ENCODE measurements at regions not wholly inside any gene's neighbourhood (a gene's known extent, or its start where the extent isn't known, plus 50 kb on each side); places are given as distances from the start of the nearest gene placed in this dataset.

- peaks cover 27% of the 10 kb centered on the region for H3K9me3 ChIP-seq
- no peak overlapping the region for H3K4me3 ChIP-seq
- DNase-seq (ENCODE audit: low read depth in 1 of 2, low spot score in 1 of 2), result no peak
- no peak for ATAC-seq
- TF ChIP-seq NPAS2 (CRISPR knock-in tag; IDR thresholded peaks at IDR 0.05; ENCODE audit: borderline replicate concordance), result no peak
- no peak for TF ChIP-seq BCL3 (IDR thresholded peaks at IDR 0.05)
- no peak for TF ChIP-seq HEYL (CRISPR knock-in tag; IDR thresholded peaks at IDR 0.05)
- TF ChIP-seq, protein P1, sequence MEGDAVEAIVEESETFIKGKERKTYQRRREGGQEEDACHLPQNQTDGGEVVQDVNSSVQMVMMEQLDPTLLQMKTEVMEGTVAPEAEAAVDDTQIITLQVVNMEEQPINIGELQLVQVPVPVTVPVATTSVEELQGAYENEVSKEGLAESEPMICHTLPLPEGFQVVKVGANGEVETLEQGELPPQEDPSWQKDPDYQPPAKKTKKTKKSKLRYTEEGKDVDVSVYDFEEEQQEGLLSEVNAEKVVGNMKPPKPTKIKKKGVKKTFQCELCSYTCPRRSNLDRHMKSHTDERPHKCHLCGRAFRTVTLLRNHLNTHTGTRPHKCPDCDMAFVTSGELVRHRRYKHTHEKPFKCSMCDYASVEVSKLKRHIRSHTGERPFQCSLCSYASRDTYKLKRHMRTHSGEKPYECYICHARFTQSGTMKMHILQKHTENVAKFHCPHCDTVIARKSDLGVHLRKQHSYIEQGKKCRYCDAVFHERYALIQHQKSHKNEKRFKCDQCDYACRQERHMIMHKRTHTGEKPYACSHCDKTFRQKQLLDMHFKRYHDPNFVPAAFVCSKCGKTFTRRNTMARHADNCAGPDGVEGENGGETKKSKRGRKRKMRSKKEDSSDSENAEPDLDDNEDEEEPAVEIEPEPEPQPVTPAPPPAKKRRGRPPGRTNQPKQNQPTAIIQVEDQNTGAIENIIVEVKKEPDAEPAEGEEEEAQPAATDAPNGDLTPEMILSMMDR (IDR thresholded peaks at IDR 0.05), result no peak
- TF ChIP-seq, protein P2, sequence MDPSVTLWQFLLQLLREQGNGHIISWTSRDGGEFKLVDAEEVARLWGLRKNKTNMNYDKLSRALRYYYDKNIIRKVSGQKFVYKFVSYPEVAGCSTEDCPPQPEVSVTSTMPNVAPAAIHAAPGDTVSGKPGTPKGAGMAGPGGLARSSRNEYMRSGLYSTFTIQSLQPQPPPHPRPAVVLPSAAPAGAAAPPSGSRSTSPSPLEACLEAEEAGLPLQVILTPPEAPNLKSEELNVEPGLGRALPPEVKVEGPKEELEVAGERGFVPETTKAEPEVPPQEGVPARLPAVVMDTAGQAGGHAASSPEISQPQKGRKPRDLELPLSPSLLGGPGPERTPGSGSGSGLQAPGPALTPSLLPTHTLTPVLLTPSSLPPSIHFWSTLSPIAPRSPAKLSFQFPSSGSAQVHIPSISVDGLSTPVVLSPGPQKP (IDR thresholded peaks at IDR 0.05; ENCODE audit: low read depth, low read length), result no peak
- TF ChIP-seq RCOR1 (IDR thresholded peaks at IDR 0.05; ENCODE audit: low read depth, low read length), result no peak
- TF ChIP-seq EHMT2 (IDR thresholded peaks at IDR 0.05; ENCODE audit: low read depth), result no peak
- TF ChIP-seq JUN (IDR thresholded peaks at IDR 0.05), result no peak
- no peak for TF ChIP-seq HOXB5 (CRISPR knock-in tag; IDR thresholded peaks at IDR 0.05)
- no peak for TF ChIP-seq E2F6 (IDR thresholded peaks at IDR 0.05; ENCODE audit: borderline replicate concordance, low read depth)
- TF ChIP-seq CHD4 (IDR thresholded peaks at IDR 0.05; ENCODE audit: borderline replicate concordance), result no peak
- no peak for TF ChIP-seq HOXB13 (CRISPR knock-in tag; IDR thresholded peaks at IDR 0.05; ENCODE audit: low read depth)
- no peak for TF ChIP-seq HMGXB4 (CRISPR knock-in tag; IDR thresholded peaks at IDR 0.05; ENCODE audit: borderline replicate concordance)
- no peak for TF ChIP-seq FOSB (CRISPR knock-in tag; IDR thresholded peaks at IDR 0.05)
- no peak for TF ChIP-seq RARB (CRISPR knock-in tag; IDR thresholded peaks at IDR 0.05)
- TF ChIP-seq NR3C1 (IDR thresholded peaks at IDR 0.05), result no peak
- no peak overlapping the region for H3K4me2 ChIP-seq
- WGBS (ENCODE audit: missing lambda C conversion rate), result 0% methylated on average over 2 of the region's 2 CpGs
- CTCF ChIA-PET, result interaction anchor here (1.3 kb wide), 1 partner anchor 103 kb away, joined by 4 read pairs; no protein-coding TSS in a partner anchor
- no peaks in the 10 kb centered on the region for H3K4me1 ChIP-seq
- FAIRE-seq, result no peak
- no peak overlapping the region for H3K27ac ChIP-seq
- POLR2A ChIA-PET, result no interaction called here
Observed at GRCh38 chr20:63079971-63080370, 73.2 kb upstream of the BHLHE23 start.

GRCh38 chr20:63077705-63078104 is 70.9 kb upstream of the BHLHE23 start:
- no peak overlapping the region for H3K4me3 ChIP-seq
- CTCF ChIA-PET, result no interaction called here

More at GRCh38 chr20:63077705-63078104, 70.9 kb upstream of the BHLHE23 start:
- no peak overlapping the region for H3K27ac ChIP-seq
- no peak for TF ChIP-seq CBX8 (IDR thresholded peaks at IDR 0.05)
- TF ChIP-seq ZSCAN20 (CRISPR knock-in tag; IDR thresholded peaks at IDR 0.05), result no peak
- TF ChIP-seq RNF2 (IDR thresholded peaks at IDR 0.05; ENCODE audit: borderline replicate concordance, low read depth), result no peak
- TF ChIP-seq FOSL2 (IDR thresholded peaks at IDR 0.05), result no peak
- no peak for TF ChIP-seq FOSL2 (CRISPR knock-in tag; IDR thresholded peaks at IDR 0.05)
- no peak for TF ChIP-seq ESRRA (IDR thresholded peaks at IDR 0.05; ENCODE audit: borderline replicate concordance, low read length)
- TF ChIP-seq HEYL (CRISPR knock-in tag; IDR thresholded peaks at IDR 0.05), result no peak
- TF ChIP-seq, protein P1 (IDR thresholded peaks at IDR 0.05), result no peak
- TF ChIP-seq BCL3 (IDR thresholded peaks at IDR 0.05), result no peak
- no peak overlapping the region for H3K4me2 ChIP-seq
- H3K4me1 ChIP-seq, result no peaks in the 10 kb centered on the region
- ATAC-seq (no peak), FAIRE-seq (no peak), DNase-seq (ENCODE audit: low read depth in 1 of 2, low spot score in 1 of 2) (no peak)
- peaks cover 27% of the 10 kb centered on the region for H3K9me3 ChIP-seq
- POLR2A ChIA-PET, result no interaction called here
